ENCODE measurements at regions not wholly inside any gene's neighbourhood (a gene's known extent, or its start where the extent isn't known, plus 50 kb on each side); places are given as distances from the start of the nearest gene placed in this dataset.

- H3K4me2 ChIP-seq (ENCODE audit: insufficient read depth, low read length): no peak overlapping the region
- in situ Hi-C loops (cut with MboI) (no loop called here), intact Hi-C loops (cut with micrococcal nuclease) (no loop called here)
- no peaks in the 10 kb centered on the region for H3K36me3 ChIP-seq (ENCODE audit: control insufficient read depth, insufficient read depth, low read length)
- ChIA-PET POLR2A (no interaction called here), CTCF (ENCODE audit: low intra/inter-chr PET ratio) (no interaction called here)
- no peak overlapping the region for H2AFZ ChIP-seq (ENCODE audit: low read depth, low read length)
- H3K9me3 ChIP-seq (replicated peaks; ENCODE audit: control insufficient read depth, insufficient read depth, low read depth, low read length): no peaks in the 10 kb centered on the region
- no peaks in the 10 kb centered on the region for H3K4me1 ChIP-seq (replicated peaks in 1 of 2; ENCODE audit: control insufficient read depth in 2 of 2, insufficient read depth in 2 of 2, low read length in 2 of 2)
- no peak for TF ChIP-seq CREB5 (CRISPR knock-in tag; IDR thresholded peaks at IDR 0.05)
- TF ChIP-seq HNRNPUL1 (IDR thresholded peaks at IDR 0.05; ENCODE audit: low read length): no peak
- TF ChIP-seq ZNF143 (CRISPR knock-in tag; IDR thresholded peaks at IDR 0.05): no peak
- TF ChIP-seq CAMTA2 (CRISPR knock-in tag; conservative IDR thresholded peaks at IDR 0.05): no peak
- no peak for TF ChIP-seq ID3 (CRISPR knock-in tag; IDR thresholded peaks at IDR 0.05)
- TF ChIP-seq ID3 (tag; IDR thresholded peaks at IDR 0.05): no peak
- FAIRE-seq (no peak), DNase-seq (ENCODE audit: extremely low read depth in 1 of 4, low spot score in 3 of 4) (no peak), ATAC-seq (no peak)
- no peaks in the 10 kb centered on the region for H3K79me2 ChIP-seq (ENCODE audit: control insufficient read depth, insufficient read depth, low read length)
- H3K9ac ChIP-seq (ENCODE audit: insufficient read depth in 1 of 2, low read depth in 2 of 2, low read length in 2 of 2): no peak overlapping the region
- no peak overlapping the region for H3K4me3 ChIP-seq
- H3K27me3 ChIP-seq (ENCODE audit: control insufficient read depth in 2 of 2, insufficient read depth in 2 of 2, low read length in 2 of 2): no peaks in the 10 kb centered on the region
- no peaks in the 10 kb centered on the region for H3K9me1 ChIP-seq (ENCODE audit: control insufficient read depth, insufficient read depth, low read length)
- 0% methylated on average over 1 of the region's 1 CpG for WGBS (ENCODE audit: insufficient coverage, low coverage, missing lambda C conversion rate)
- no peaks in the 10 kb centered on the region for H4K20me1 ChIP-seq (replicated peaks; ENCODE audit: control insufficient read depth, insufficient read depth, low read length)
- BruUV-seq (replicated peaks): no TSS peak
- H3K27ac ChIP-seq (ENCODE audit: extremely low read depth, low read depth, low read length): no peak overlapping the region
Observed at GRCh38 chr4:111449657-111450056, 695.6 kb upstream of the FAM241A start.

- Histone ChIP-seq H4K20me1 (replicated peaks; ENCODE audit: control insufficient read depth, insufficient read depth, low read length) (no peaks in the 10 kb centered on the region), H3K79me2 (ENCODE audit: control insufficient read depth, insufficient read depth, low read length) (no peaks in the 10 kb centered on the region), H3K27ac (ENCODE audit: extremely low read depth, low read depth, low read length) (no peak overlapping the region), H3K4me3 (no peak overlapping the region), H3K36me3 (ENCODE audit: control insufficient read depth, insufficient read depth, low read length) (no peaks in the 10 kb centered on the region), H3K4me1 (replicated peaks in 1 of 2; ENCODE audit: control insufficient read depth in 2 of 2, insufficient read depth in 2 of 2, low read length in 2 of 2) (no peaks in the 10 kb centered on the region), H3K9me3 (replicated peaks; ENCODE audit: control insufficient read depth, insufficient read depth, low read depth, low read length) (no peaks in the 10 kb centered on the region), H3K4me2 (ENCODE audit: insufficient read depth, low read length) (no peak overlapping the region), H3K9ac (ENCODE audit: insufficient read depth in 1 of 2, low read depth in 2 of 2, low read length in 2 of 2) (no peak overlapping the region), H3K9me1 (ENCODE audit: control insufficient read depth, insufficient read depth, low read length) (no peaks in the 10 kb centered on the region), H3K27me3 (ENCODE audit: control insufficient read depth in 2 of 2, insufficient read depth in 2 of 2, low read length in 2 of 2) (no peaks in the 10 kb centered on the region), H2AFZ (ENCODE audit: low read depth, low read length) (no peak overlapping the region)
- BruUV-seq (replicated peaks): no TSS peak
- intact Hi-C loops (cut with micrococcal nuclease) (no loop called here), in situ Hi-C loops (cut with MboI) (no loop called here)
- ATAC-seq (no peak), FAIRE-seq (no peak), DNase-seq (ENCODE audit: extremely low read depth in 1 of 4, low spot score in 3 of 4) (no peak)
- ChIA-PET POLR2A (no interaction called here), CTCF (ENCODE audit: low intra/inter-chr PET ratio) (no interaction called here)
- TF ChIP-seq ZNF175 (CRISPR knock-in tag; IDR thresholded peaks at IDR 0.05; ENCODE audit: low read depth) (no peak), E2F5 (CRISPR knock-in tag; IDR thresholded peaks at IDR 0.05) (no peak), SREBF1 (IDR thresholded peaks at IDR 0.05; ENCODE audit: borderline replicate concordance, low read depth, low read length) (no peak), MCM3 (IDR thresholded peaks at IDR 0.05) (no peak), ETV6 (IDR thresholded peaks at IDR 0.05; ENCODE audit: borderline replicate concordance in 1 of 2, low read depth in 2 of 2, low read length in 1 of 2) (no peak), ETV6 (CRISPR knock-in tag; IDR thresholded peaks at IDR 0.05; ENCODE audit: borderline replicate concordance) (no peak)
Observed at GRCh38 chr4:111450867-111451266, 694.4 kb upstream of the FAM241A start.
